GM10266 (cell line): ENCODE measurements at regions not wholly inside any gene's neighbourhood (a gene's known extent, or its start where the extent isn't known, plus 50 kb on each side); places are given as distances from the start of the nearest gene placed in this dataset.

Source experiments
- DNase-seq: peaks from one replicate; pipeline ENCODE4 v3.0.0; 2012; ENCODE audit errors: extremely low spot score
- TF ChIP-seq, protein P1 (sequence below): IDR thresholded peaks from 2 replicates; pipeline ENCODE4 v1.5.1; 2012; ENCODE audit warnings: mild to moderate bottlenecking, low read depth; ENCODE audit not compliant: control insufficient read depth, insufficient read depth; ENCODE audit errors: missing control alignments

- DNase-seq, result no peak
- TF ChIP-seq, protein P1, sequence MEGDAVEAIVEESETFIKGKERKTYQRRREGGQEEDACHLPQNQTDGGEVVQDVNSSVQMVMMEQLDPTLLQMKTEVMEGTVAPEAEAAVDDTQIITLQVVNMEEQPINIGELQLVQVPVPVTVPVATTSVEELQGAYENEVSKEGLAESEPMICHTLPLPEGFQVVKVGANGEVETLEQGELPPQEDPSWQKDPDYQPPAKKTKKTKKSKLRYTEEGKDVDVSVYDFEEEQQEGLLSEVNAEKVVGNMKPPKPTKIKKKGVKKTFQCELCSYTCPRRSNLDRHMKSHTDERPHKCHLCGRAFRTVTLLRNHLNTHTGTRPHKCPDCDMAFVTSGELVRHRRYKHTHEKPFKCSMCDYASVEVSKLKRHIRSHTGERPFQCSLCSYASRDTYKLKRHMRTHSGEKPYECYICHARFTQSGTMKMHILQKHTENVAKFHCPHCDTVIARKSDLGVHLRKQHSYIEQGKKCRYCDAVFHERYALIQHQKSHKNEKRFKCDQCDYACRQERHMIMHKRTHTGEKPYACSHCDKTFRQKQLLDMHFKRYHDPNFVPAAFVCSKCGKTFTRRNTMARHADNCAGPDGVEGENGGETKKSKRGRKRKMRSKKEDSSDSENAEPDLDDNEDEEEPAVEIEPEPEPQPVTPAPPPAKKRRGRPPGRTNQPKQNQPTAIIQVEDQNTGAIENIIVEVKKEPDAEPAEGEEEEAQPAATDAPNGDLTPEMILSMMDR, result no peak
These were observed 275.0 kb upstream of the SESN3 start for GRCh38 chr11:95505927-95506426.

DNA sequence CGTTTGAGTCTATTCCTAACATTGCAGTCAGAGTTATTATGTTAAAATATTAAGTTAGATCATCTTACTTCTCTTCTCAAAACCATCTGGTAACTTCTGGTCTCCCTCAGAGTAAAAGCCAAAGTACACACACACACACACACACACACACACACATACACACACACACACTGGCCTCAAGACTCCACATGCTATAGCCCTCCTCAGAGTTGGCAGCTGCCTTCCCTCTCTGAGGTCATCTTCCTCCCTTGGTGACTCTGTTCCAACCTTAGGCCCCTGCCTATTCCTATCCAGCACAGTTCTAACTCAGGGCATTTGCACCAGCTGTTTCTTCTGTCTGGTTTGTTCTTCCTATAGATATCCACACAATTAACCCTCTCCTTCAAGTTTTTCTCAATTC is 272.0 kb upstream of the SESN3 start:
- TF ChIP-seq, protein P1, result no peak
- no peak for DNase-seq

DNA sequence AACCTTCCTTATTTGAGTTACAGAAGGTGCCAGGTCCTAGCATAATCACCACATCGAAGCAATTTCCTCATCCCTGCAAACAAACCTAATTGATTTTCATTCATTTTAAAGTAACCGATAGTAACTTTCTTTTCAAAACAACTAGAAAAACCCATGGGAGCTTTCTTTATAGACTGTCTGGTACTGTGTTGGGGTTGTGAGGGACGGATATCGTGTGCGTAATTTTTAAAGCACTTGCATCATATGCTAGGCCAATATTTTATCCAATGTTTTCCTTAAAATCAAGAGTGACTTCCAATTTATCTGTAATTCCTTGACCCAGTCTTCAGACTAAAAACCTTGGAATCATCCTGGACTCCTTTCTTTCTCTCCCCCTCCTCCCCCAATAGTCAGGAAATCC is 271.5 kb upstream of the SESN3 start:
- no peak for DNase-seq
- TF ChIP-seq, protein P1, result no peak

DNA sequence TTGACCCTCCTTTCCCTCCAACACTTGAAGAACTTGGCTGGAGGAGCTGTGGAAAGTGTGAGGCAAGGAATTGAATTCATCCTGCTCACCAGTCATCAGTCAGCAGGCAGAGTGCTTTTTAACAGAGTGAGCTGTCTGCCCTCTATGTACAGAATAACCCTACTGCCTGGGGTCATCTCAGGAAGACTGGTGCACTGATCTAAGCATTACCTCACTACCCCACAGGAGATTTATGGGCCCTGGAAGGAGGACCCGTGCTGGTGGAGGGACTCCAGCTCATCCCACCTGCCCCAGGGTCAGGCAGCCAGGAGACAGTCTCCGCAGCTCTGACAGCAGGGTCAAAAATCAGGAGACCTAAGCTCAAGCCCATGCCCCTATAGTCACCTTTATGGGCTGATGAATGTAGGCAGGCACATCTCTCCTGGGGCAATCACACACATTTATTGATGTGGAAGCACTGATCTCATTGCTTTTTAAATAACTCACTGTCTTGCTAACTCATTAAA is 270.8 kb upstream of the SESN3 start:
- TF ChIP-seq, protein P1, result no peak
- no peak for DNase-seq

DNA sequence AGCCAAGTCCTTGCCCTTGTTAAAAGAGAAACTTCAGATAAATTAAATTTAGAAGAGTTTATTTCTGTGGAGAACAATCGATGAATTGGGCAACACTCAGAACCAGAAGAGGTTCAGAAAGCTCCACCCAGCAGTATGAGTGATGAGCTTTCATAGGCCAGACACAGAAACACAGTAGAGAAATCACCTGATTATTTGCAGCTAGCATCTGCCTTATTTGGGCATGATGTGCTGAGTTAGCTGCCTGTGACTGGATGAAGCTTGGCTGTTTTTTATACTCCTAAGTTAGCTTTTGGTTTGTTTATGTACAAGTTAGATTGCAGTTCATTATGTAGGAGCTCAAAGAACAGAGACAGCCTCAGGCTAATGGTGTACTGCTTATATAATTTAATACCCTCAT is 269.5 kb upstream of the SESN3 start:
- no peak for DNase-seq
- TF ChIP-seq, protein P1, result no peak

GRCh38 chr11:95499516-95500135 is 268.6 kb upstream of the SESN3 start:
- TF ChIP-seq, protein P1, result no peak
- DNase-seq, result no peak

DNA sequence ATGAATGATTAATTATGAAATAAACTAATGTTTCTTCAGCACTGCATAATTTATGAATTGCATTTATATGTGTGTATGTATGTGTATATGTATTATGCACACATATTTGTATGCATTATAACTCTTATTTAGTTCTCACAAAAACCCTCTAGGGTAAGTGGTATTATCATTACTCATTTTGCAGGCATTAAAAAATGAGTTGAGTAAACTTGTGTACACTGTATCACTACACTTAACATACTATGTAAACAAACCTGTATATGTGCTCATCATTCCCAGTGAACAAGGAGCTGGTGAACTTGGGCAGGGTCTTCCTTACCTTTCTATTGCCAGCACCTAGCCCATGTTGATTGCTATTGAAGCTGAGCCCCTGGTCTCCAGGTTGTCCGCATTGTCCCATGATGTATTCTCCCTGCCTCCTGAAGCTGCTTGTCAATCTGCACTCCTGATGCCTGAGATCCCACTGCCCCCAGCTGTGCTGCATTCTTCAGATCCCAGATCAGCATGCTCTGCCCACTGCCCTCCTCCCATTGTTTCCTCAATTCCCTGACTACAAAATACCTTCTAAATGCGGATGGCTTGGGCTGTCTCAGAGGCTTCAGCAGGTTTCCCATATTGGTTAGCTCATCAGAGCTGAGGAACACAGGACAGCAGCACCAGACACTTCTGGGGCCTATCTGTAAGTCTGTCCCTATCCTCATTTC is 267.9 kb upstream of the SESN3 start:
- TF ChIP-seq, protein P1, result no peak
- no peak for DNase-seq
